Activated T-helper 1 cell treated with anti-CD3 and anti-CD28 coated beads, Interleukin-12 subunit alpha, Interleukin-12 subunit beta, Interleukin-2, Interleukin-4 antibody, amounts not matched to agents 30 ng/mL and 10 ng/mL and 1 ng/mL, durations not matched to agents 14 hours and 24 hours and 36 hours (primary cell): ENCODE measurements at regions not wholly inside any gene's neighbourhood (a gene's known extent, or its start where the extent isn't known, plus 50 kb on each side); places are given as distances from the start of the nearest gene placed in this dataset.
"Not testable (repeated sequence)": the region's sequence is repeated elsewhere in the genome, so short reads cannot be mapped to it uniquely, and the experiment has no call there.

Source experiments
- DNase-seq: peaks from one replicate; pipeline ENCODE4 v3.0.0; 2021; ENCODE audit warnings: low spot score
- H3K27ac Mint-ChIP-seq: one replicate; pipeline ENCODE4 v1.8.0; 2021; ENCODE audit warnings: mild to moderate bottlenecking, mixed read lengths
- H3K27me3 Mint-ChIP-seq: one replicate; pipeline ENCODE4 v1.8.0; 2022; ENCODE audit warnings: mild to moderate bottlenecking, moderate library complexity, mixed read lengths; ENCODE audit not compliant: insufficient read depth
- H3K36me3 Mint-ChIP-seq: one replicate; pipeline ENCODE4 v1.8.0; 2021; ENCODE audit warnings: low read depth, mixed read lengths
- H3K4me1 Mint-ChIP-seq: one replicate; pipeline ENCODE4 v1.8.0; 2021; ENCODE audit warnings: low read depth, mixed read lengths
- H3K4me3 Mint-ChIP-seq: one replicate; pipeline ENCODE4 v1.8.0; 2021; ENCODE audit warnings: mild to moderate bottlenecking, moderate library complexity, mixed read lengths
- H3K9me3 Mint-ChIP-seq: one replicate; pipeline ENCODE4 v1.8.0; 2021; ENCODE audit warnings: mixed read lengths
- intact Hi-C: fragments of 100-400 bp; cut with micrococcal nuclease; formaldehyde crosslinking; loops from one replicate; pipeline ENCODE4 v1.15.1; 2024

- intact Hi-C loops = no loop called here
- no peaks in the 10 kb centered on the region for H3K4me1 Mint-ChIP-seq
- peaks cover 20% of the 10 kb centered on the region for H3K27me3 Mint-ChIP-seq
- no peak for DNase-seq
- H3K27ac Mint-ChIP-seq = no peak overlapping the region
- no peaks in the 10 kb centered on the region for H3K36me3 Mint-ChIP-seq
- H3K4me3 Mint-ChIP-seq = no peak overlapping the region
- no peaks in the 10 kb centered on the region for H3K9me3 Mint-ChIP-seq
Measured at GRCh38 chr1:197985351-197985750, 68.2 kb downstream of the LHX9 start.

DNA sequence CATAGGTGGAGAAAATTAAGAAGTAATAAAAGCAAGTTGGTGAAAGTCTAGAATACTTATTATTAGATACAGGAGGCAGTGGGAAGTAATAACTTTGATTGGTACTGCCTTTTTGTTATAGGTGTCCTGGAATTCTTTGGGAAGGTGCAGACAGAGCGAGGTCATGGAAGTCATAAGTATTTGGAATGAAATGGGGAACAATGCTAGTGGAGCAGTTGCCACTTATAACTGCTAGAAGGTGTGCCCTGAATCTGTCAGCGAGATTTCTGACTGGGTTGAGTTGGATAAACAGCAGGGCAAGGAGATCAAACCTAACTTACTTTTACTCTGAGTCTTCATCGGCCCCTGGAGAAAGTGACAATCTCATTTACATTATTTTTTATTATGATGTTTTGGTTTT lies 69.6 kb downstream of the LHX9 start:
- H3K9me3 Mint-ChIP-seq = no peaks in the 10 kb centered on the region

GRCh38 chr1:197987294-197987693 lies 70.1 kb downstream of the LHX9 start:
- H3K4me3 Mint-ChIP-seq = no peak overlapping the region
- H3K4me1 Mint-ChIP-seq = no peaks in the 10 kb centered on the region
- H3K9me3 Mint-ChIP-seq = no peaks in the 10 kb centered on the region
- H3K36me3 Mint-ChIP-seq = no peaks in the 10 kb centered on the region
- intact Hi-C loops = no loop called here
- no peak for DNase-seq
- H3K27ac Mint-ChIP-seq = no peak overlapping the region
- H3K27me3 Mint-ChIP-seq = peaks cover 22% of the 10 kb centered on the region

More for the DNA sequence above, 69.6 kb downstream of the LHX9 start:
- Mint-ChIP-seq H3K36me3 (no peaks in the 10 kb centered on the region), H3K4me3 (no peak overlapping the region), H3K4me1 (no peaks in the 10 kb centered on the region), H3K27ac (no peak overlapping the region), H3K27me3 (peaks cover 23% of the 10 kb centered on the region)
- no peak for DNase-seq
- intact Hi-C loops = no loop called here

DNA sequence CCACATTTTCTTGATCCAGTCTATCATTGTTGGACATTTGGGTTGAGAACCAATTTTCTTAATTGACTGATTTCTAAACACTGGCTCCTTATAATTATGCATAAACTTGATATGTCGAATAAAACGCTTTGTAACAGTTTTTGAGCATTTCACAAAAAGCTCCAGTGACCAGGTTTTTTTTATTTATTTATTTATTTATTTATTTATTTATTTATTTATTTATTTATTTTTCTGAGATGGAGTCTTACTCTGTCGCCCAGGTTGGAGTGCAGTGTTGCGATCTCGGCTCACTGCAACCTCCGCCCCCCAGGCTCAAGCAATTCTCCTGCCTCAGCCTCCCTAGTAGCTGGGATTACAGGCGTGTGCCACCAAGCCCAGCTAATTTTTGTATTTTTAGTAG lies 71.4 kb downstream of the LHX9 start:
- intact Hi-C loops, H3K9me3 Mint-ChIP-seq, DNase-seq, H3K4me3 Mint-ChIP-seq, H3K27ac Mint-ChIP-seq, H3K4me1 Mint-ChIP-seq, H3K36me3 Mint-ChIP-seq: not testable (repeated sequence)
- H3K27me3 Mint-ChIP-seq = peaks cover 15% of the 10 kb centered on the region

DNA sequence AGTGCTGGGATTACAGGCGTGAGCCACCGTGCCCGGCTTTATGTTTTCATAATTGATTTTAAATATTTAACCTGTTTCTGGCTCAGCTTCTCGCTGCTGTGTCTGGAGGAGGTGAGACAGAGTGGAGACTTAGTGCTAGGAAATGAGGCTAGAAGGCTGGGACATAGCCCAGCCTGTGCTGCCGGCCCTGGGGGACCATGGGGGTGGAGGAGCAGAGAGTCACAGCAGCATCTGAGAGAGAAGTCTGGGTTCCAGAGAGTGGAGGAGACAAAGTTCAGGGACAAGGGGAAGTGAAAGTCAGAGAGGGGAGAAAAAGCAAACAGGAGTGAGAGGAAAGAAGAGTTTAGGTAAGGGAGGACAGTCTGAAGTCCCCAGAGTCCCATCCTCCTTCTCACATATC lies 71.9 kb downstream of the LHX9 start:
- Mint-ChIP-seq H3K4me3 (no peak overlapping the region), H3K27ac (no peak overlapping the region), H3K9me3 (no peaks in the 10 kb centered on the region), H3K4me1 (no peaks in the 10 kb centered on the region), H3K27me3 (peaks cover 15% of the 10 kb centered on the region), H3K36me3 (no peaks in the 10 kb centered on the region)
- intact Hi-C loops = no loop called here
- no peak for DNase-seq

DNA sequence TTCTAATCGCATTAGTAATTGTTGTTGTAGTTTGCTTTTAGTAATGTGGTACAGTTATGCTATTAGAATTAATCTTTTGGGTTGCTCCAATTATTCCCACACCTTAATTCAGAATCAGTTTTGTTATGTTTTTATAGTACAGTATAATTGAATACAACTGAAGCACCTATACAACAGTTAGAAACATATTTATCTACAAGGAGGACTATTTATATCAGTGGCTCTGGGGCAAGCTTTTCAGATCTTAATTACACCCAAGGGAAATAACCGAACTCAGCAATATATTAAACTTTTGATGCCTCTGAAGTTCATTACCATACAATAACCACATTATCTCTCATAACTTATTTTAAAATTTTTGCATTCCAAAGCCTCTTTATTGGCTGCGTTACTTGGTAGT lies 74.4 kb downstream of the LHX9 start:
- intact Hi-C loops = no loop called here
- Mint-ChIP-seq H3K27me3 (peaks cover 8% of the 10 kb centered on the region), H3K4me1 (peaks cover 6% of the 10 kb centered on the region), H3K36me3 (no peaks in the 10 kb centered on the region), H3K9me3 (no peaks in the 10 kb centered on the region), H3K27ac (no peak overlapping the region), H3K4me3 (no peak overlapping the region)
- no peak for DNase-seq

DNA sequence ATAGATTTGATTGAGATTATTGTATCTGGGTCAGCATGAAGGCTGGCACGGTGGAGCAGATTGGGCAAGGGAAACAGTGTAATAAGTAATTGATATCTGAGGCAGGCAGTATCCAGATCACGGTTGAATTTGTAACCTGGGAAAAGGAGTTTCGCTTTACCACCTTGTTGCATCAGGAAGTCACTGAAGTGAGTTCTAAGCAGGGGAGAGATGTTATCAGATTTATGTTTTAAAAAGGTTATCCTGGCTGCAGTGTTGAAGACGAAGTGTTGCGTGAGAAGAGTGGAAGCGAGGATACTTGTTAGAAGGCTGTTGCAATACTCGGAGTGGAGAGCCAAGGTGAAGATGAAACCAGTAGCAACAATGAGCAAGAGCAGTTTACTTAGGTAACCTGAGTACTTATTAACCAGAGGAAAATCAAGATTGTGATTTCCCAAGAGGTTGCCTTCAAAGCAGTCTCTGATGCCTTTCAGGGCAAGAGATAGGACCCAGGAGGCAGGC lies 77.8 kb downstream of the LHX9 start:
- H3K4me3 Mint-ChIP-seq = no peak overlapping the region
- DNase-seq = no peak
- H3K36me3 Mint-ChIP-seq = no peaks in the 10 kb centered on the region
- peaks cover 6% of the 10 kb centered on the region for H3K4me1 Mint-ChIP-seq
- H3K9me3 Mint-ChIP-seq = no peaks in the 10 kb centered on the region
- intact Hi-C loops = no loop called here
- H3K27ac Mint-ChIP-seq = no peak overlapping the region
- H3K27me3 Mint-ChIP-seq = peaks cover 3% of the 10 kb centered on the region

DNA sequence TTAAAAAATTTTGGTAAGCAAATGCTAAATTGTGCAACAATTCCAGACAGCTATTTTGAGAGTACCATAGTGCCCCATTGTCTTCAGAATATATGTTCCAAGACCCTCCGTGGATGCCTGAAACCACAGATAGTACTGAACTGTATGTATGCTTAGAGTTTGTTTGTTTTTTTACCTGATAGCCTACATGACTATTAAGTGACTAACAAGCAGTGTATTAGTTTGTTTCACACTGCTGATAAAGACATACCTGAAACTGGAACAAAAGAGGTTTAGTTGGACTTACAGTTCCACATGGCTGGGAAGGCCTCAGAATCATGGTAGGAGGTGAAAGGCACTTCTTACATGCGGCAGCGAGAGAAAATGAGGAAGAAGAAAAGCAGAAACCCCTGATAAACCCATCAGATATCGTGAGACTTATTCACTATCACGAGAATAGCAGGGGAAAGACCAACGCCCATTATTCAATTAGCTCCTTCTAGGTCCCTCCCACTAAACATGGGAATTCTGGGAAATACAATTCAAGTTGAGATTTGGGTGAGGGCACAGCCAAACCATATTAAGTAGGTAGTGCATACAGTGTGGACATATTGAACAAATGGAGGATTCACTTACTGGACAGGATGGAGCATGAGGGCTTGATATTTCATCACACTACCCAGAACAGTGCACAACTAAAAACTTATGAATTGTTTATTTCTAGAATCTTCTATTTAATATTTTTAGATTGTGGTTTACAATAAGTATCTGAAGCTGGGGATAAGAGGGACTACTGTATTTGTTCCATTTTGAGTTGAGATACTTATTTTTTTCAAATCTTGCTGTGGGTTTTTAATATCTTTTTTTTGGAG lies 78.5 kb downstream of the LHX9 start:
- Mint-ChIP-seq H3K4me3 (no peak overlapping the region), H3K27ac (no peak overlapping the region), H3K4me1 (peaks cover 6% of the 10 kb centered on the region), H3K36me3 (no peaks in the 10 kb centered on the region), H3K9me3 (no peaks in the 10 kb centered on the region), H3K27me3 (peaks cover 3% of the 10 kb centered on the region)
- intact Hi-C loops = no loop called here
- no peak for DNase-seq

DNA sequence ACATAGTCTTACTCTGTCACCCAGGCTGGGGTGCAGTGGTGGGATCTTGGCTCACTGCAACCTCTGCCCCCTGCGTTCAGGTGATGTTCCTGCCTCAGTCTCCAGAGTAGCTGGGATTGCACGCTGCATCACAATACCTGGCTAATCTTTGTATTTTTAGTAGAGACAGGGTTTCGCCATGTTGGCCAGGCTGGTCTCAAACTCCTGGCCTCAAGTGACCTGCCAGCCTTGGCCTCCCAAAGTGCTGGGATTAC lies 79.0 kb downstream of the LHX9 start:
- H3K36me3 Mint-ChIP-seq, H3K27ac Mint-ChIP-seq, DNase-seq, H3K4me1 Mint-ChIP-seq, H3K4me3 Mint-ChIP-seq, H3K27me3 Mint-ChIP-seq, H3K9me3 Mint-ChIP-seq, intact Hi-C loops: not testable (repeated sequence)

DNA sequence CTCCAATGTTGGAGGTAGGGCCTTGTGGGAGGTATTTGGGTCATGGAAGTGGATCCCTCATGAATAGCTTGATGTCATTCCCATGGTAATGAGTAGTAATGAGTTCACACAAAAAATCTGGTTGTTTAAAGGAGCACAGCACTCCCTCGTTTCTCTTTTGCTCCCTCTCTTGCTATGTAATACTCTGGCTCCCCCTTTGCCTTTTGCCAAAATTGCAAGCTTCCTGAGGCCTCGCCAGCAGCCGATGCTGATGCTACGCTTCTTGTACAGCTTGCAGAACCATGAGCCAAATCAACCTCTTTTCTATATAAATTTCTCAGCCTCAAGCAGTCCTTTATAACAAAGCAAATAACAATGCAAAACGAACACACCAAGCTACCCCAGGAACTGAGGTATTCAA lies 80.9 kb downstream of the LHX9 start:
- intact Hi-C loops = no loop called here
- no peak for DNase-seq
- peaks cover 6% of the 10 kb centered on the region for H3K4me1 Mint-ChIP-seq
- H3K9me3 Mint-ChIP-seq = no peaks in the 10 kb centered on the region
- H3K4me3 Mint-ChIP-seq = no peak overlapping the region
- H3K27me3 Mint-ChIP-seq = no peaks in the 10 kb centered on the region
- no peak overlapping the region for H3K27ac Mint-ChIP-seq
- H3K36me3 Mint-ChIP-seq = no peaks in the 10 kb centered on the region

DNA sequence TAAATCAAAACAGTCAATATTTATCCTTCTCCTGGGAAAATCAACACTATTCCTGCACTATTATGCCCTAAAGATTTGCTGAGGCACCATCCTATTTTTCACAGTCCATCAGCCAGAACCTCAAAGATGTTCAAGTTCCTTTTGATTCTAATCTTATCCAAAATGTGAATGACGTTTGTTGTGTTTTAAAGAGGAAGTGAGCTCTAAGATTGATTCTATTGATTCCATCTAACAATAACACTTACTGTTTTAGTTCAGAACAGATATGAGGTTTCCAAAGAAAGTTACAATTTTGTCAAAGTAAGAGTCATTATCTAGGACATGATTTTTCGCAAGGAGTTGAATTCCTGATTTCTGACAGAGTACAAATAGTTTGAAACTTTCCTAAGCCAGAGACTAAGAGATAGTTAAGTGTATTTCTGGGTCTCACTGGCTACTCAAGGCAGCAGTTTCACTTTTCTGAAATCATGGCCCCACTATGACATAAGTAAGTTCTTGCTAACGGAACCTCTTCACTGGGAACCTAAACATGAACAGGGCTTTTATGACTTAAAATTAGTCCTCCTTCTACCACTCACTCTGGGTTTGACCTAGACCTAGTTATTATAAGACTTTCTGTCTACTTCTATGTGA lies 84.7 kb downstream of the LHX9 start:
- intact Hi-C loops = no loop called here
- no peak for DNase-seq
- Mint-ChIP-seq H3K9me3 (no peaks in the 10 kb centered on the region), H3K36me3 (no peaks in the 10 kb centered on the region), H3K27ac (no peak overlapping the region), H3K27me3 (peaks cover 4% of the 10 kb centered on the region), H3K4me3 (no peak overlapping the region), H3K4me1 (no peaks in the 10 kb centered on the region)

DNA sequence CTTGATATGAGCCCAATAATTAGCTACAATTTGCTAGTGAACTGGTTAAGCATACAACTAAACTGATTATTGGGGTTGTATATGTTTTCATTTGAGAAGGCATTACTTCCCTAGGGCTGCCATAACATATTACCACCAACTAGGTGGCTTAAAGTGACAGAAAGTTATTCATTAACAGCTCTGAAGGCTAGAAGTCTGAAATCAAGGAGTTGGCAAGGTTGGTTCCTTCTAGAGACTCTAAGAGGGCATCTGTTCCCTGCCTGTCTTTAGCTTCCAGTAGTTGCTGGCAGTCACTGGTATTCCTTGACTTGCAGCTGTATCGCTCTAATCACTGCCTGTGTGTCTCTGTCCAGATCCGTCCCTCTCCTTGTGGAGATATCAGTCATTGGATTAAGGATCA lies 86.3 kb downstream of the LHX9 start:
- H3K4me3 Mint-ChIP-seq = no peak overlapping the region
- H3K27me3 Mint-ChIP-seq = peaks cover 8% of the 10 kb centered on the region
- no peaks in the 10 kb centered on the region for H3K36me3 Mint-ChIP-seq
- intact Hi-C loops = no loop called here
- no peak overlapping the region for H3K27ac Mint-ChIP-seq
- no peaks in the 10 kb centered on the region for H3K4me1 Mint-ChIP-seq
- peaks cover 1% of the 10 kb centered on the region for H3K9me3 Mint-ChIP-seq
- DNase-seq = no peak

DNA sequence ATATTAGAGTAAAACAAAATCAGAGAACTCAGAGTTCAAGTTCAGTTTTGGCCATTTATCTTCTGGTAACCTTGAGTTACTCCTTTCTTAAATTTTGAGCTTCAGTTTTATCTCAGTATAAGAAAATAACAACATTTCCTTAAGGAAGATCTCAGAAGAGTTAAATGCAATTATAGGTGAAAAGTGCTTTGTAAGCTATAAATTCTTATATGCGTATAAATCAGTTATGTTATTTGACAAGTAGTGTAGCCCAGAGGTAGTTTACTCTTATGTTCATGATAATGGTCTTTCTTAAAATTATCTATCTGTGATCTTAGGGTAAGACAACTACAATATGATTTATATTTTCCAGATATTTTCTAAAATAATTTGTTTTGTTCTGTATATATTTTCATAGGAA lies 89.8 kb downstream of the LHX9 start:
- Mint-ChIP-seq H3K27me3 (peaks cover 13% of the 10 kb centered on the region), H3K27ac (no peak overlapping the region), H3K4me1 (no peaks in the 10 kb centered on the region), H3K36me3 (no peaks in the 10 kb centered on the region), H3K4me3 (no peak overlapping the region), H3K9me3 (peaks cover 20% of the 10 kb centered on the region)
- DNase-seq = no peak
- intact Hi-C loops = no loop called here
